ENCODE measurements at regions not wholly inside any gene's neighbourhood (a gene's known extent, or its start where the extent isn't known, plus 50 kb on each side); places are given as distances from the start of the nearest gene placed in this dataset.

- H3K27me3 Mint-ChIP-seq (ENCODE audit: unreplicated experiment): no peaks in the 10 kb centered on the region
- H3K27ac Mint-ChIP-seq (ENCODE audit: unreplicated experiment): no peak overlapping the region
- H3K4me3 Mint-ChIP-seq (ENCODE audit: unreplicated experiment): no peak overlapping the region
- no peaks in the 10 kb centered on the region for H3K36me3 Mint-ChIP-seq (ENCODE audit: unreplicated experiment)
- TF ChIP-seq, protein P1, sequence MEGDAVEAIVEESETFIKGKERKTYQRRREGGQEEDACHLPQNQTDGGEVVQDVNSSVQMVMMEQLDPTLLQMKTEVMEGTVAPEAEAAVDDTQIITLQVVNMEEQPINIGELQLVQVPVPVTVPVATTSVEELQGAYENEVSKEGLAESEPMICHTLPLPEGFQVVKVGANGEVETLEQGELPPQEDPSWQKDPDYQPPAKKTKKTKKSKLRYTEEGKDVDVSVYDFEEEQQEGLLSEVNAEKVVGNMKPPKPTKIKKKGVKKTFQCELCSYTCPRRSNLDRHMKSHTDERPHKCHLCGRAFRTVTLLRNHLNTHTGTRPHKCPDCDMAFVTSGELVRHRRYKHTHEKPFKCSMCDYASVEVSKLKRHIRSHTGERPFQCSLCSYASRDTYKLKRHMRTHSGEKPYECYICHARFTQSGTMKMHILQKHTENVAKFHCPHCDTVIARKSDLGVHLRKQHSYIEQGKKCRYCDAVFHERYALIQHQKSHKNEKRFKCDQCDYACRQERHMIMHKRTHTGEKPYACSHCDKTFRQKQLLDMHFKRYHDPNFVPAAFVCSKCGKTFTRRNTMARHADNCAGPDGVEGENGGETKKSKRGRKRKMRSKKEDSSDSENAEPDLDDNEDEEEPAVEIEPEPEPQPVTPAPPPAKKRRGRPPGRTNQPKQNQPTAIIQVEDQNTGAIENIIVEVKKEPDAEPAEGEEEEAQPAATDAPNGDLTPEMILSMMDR (IDR thresholded peaks at IDR 0.05): no peak
- H3K4me1 Mint-ChIP-seq (ENCODE audit: unreplicated experiment): peaks cover 21% of the 10 kb centered on the region
- DNase-seq (ENCODE audit: extremely low spot score, unreplicated experiment): no peak
- no peaks in the 10 kb centered on the region for H3K9me3 Mint-ChIP-seq (ENCODE audit: unreplicated experiment)
Measured at GRCh38 chr6:91653076-91653723, 1066.3 kb upstream of the MAP3K7 start.

DNA sequence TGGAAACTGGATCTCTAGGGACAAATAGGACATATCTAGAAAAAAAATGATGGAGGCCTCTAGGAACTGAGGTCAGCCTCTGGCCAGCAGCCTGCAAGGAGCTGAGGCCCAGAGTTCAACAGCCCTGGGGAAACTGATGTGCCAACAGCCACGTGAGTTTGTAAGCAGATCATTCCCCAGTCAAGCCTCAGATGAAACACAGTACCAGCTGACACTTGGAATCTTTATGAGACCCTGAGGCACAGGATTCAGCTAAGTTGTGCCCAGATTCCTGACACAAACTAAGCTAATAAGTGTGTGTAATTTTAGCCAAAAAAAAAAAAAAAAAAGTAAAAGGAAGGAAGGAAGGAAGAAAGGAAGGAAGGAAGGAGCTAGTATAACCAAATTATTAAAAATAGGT lies 1059.8 kb upstream of the MAP3K7 start:
- no peak for DNase-seq (ENCODE audit: extremely low spot score, unreplicated experiment)
- Mint-ChIP-seq H3K9me3 (ENCODE audit: unreplicated experiment) (peaks cover 35% of the 10 kb centered on the region), H3K4me1 (ENCODE audit: unreplicated experiment) (peaks cover 4% of the 10 kb centered on the region), H3K27me3 (ENCODE audit: unreplicated experiment) (no peaks in the 10 kb centered on the region), H3K27ac (ENCODE audit: unreplicated experiment) (no peak overlapping the region), H3K36me3 (ENCODE audit: unreplicated experiment) (peaks cover 2% of the 10 kb centered on the region), H3K4me3 (ENCODE audit: unreplicated experiment) (no peak overlapping the region)
- TF ChIP-seq, protein P1 (IDR thresholded peaks at IDR 0.05): no peak

DNA sequence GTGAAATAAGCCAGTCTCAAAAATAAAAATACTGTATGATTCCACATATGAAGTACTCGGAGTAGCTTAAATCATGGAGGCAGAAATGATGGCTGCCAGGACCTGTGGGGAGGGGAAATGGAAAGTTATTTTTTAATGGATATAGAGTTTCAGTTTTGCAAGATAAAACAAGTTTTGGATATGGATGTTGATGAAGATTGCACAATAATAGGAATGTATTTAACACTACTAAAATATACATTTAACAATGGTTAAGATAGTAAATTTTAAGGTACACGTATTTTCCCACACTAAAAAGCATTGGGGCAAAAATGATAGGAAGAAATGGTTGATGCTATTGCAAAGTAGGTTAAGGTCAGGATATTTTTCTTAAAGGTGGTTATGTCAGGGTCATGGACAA lies 1058.9 kb upstream of the MAP3K7 start:
- Mint-ChIP-seq H3K36me3 (ENCODE audit: unreplicated experiment) (peaks cover 6% of the 10 kb centered on the region), H3K27me3 (ENCODE audit: unreplicated experiment) (no peaks in the 10 kb centered on the region), H3K4me3 (ENCODE audit: unreplicated experiment) (no peak overlapping the region), H3K27ac (ENCODE audit: unreplicated experiment) (no peak overlapping the region), H3K9me3 (ENCODE audit: unreplicated experiment) (peaks cover 42% of the 10 kb centered on the region), H3K4me1 (ENCODE audit: unreplicated experiment) (peaks cover 4% of the 10 kb centered on the region)
- TF ChIP-seq, protein P1 (IDR thresholded peaks at IDR 0.05): no peak
- DNase-seq (ENCODE audit: extremely low spot score, unreplicated experiment): no peak

GRCh38 chr6:91637217-91637616 lies 1050.3 kb upstream of the MAP3K7 start:
- H3K27ac Mint-ChIP-seq (ENCODE audit: unreplicated experiment): no peak overlapping the region
- no peaks in the 10 kb centered on the region for H3K27me3 Mint-ChIP-seq (ENCODE audit: unreplicated experiment)
- no peak for DNase-seq (ENCODE audit: extremely low spot score, unreplicated experiment)

GRCh38 chr6:91634791-91635190 lies 1047.9 kb upstream of the MAP3K7 start:
- TF ChIP-seq, protein P1 (IDR thresholded peaks at IDR 0.05): no peak
- Mint-ChIP-seq H3K27ac (ENCODE audit: unreplicated experiment) (no peak overlapping the region), H3K4me1 (ENCODE audit: unreplicated experiment) (peaks cover 25% of the 10 kb centered on the region), H3K4me3 (ENCODE audit: unreplicated experiment) (no peak overlapping the region), H3K36me3 (ENCODE audit: unreplicated experiment) (no peaks in the 10 kb centered on the region), H3K9me3 (ENCODE audit: unreplicated experiment) (peaks cover 17% of the 10 kb centered on the region), H3K27me3 (ENCODE audit: unreplicated experiment) (no peaks in the 10 kb centered on the region)
- no peak for DNase-seq (ENCODE audit: extremely low spot score, unreplicated experiment)

More at GRCh38 chr6:91637217-91637616, 1050.3 kb upstream of the MAP3K7 start:
- Mint-ChIP-seq H3K4me1 (ENCODE audit: unreplicated experiment) (peaks cover 23% of the 10 kb centered on the region), H3K36me3 (ENCODE audit: unreplicated experiment) (peaks cover 6% of the 10 kb centered on the region), H3K9me3 (ENCODE audit: unreplicated experiment) (peaks cover 25% of the 10 kb centered on the region), H3K4me3 (ENCODE audit: unreplicated experiment) (no peak overlapping the region)
- TF ChIP-seq, protein P1 (IDR thresholded peaks at IDR 0.05): no peak

All from osteocyte (in vitro differentiated cells).